Colonic mucosa (tissue), 4 donors: ENCODE measurements at regions not wholly inside any gene's neighbourhood (a gene's known extent, or its start where the extent isn't known, plus 50 kb on each side); places are given as distances from the start of the nearest gene placed in this dataset.

ENCODE experiments used
- DNase-seq: peaks from one replicate; pipeline ENCODE4 v3.0.0-alpha.2; 2020
- H3K27ac ChIP-seq: fragments of 200-600 bp; one replicate; pipeline ENCODE4 v1.8.0; 2021
- H3K27me3 ChIP-seq: fragments of 200-600 bp; one replicate; pipeline ENCODE4 v1.8.0; 2021
- H3K36me3 ChIP-seq: fragments of 200-600 bp; one replicate; pipeline ENCODE4 v1.8.0; 2021
- H3K4me1 ChIP-seq: fragments of 200-600 bp; one replicate; pipeline ENCODE4 v1.8.0; 2021; ENCODE audit warnings: mild to moderate bottlenecking
- H3K4me3 ChIP-seq: fragments of 200-600 bp; one replicate; pipeline ENCODE4 v1.8.0; 2021
- H3K9ac ChIP-seq, 2 donors: one replicate each; pipeline ENCODE4 v1.7.0; 2013; ENCODE audit warnings: control low read depth in 2 of 2, low read depth in 2 of 2, low read length in 2 of 2
- H3K9me3 ChIP-seq: fragments of 200-600 bp; one replicate; pipeline ENCODE4 v1.8.0; 2021
- CTCF ChIP-seq: fragments of 200-600 bp; IDR thresholded peaks from one replicate; pipeline ENCODE4 v1.8.0; 2022; ENCODE audit warnings: antibody characterized with exemption, mild to moderate bottlenecking
- intact Hi-C: fragments of 100-400 bp; cut with DNase I; formaldehyde crosslinking; loops from one replicate; pipeline ENCODE4 v1.14.1; 2022
- donor health status: healthy.
- donor health status: DM: no; HTN: no; CAD: no.
- donor health status: DM: no; HTN: no; CAD: no.

- Histone ChIP-seq H3K36me3 (no peaks in the 10 kb centered on the region), H3K27me3 (no peaks in the 10 kb centered on the region), H3K4me1 (no peaks in the 10 kb centered on the region), H3K27ac (no peak overlapping the region), H3K4me3 (no peak overlapping the region), H3K9ac (no peak overlapping the region), H3K9me3 (no peaks in the 10 kb centered on the region)
- DNase-seq: no peak
- intact Hi-C loops: no loop called here
- no peak for TF ChIP-seq CTCF
Observed at GRCh38 chr18:1571206-1571605, 666.5 kb downstream of the ADCYAP1 start.

GRCh38 chr18:1573732-1574131 lies 669.1 kb downstream of the ADCYAP1 start:
- H3K4me1 ChIP-seq: no peaks in the 10 kb centered on the region
- H3K9me3 ChIP-seq: no peaks in the 10 kb centered on the region
- H3K36me3 ChIP-seq: no peaks in the 10 kb centered on the region
- H3K4me3 ChIP-seq: no peak overlapping the region
- intact Hi-C loops: no loop called here
- H3K27me3 ChIP-seq: no peaks in the 10 kb centered on the region
- DNase-seq: no peak
- TF ChIP-seq CTCF: no peak
- H3K9ac ChIP-seq: no peak overlapping the region
- H3K27ac ChIP-seq: no peak overlapping the region

- no peak for DNase-seq
- no peak overlapping the region for H3K9ac ChIP-seq
- intact Hi-C loops: no loop called here
Observed at GRCh38 chr18:1575084-1575483, 670.4 kb downstream of the ADCYAP1 start.

GRCh38 chr18:1578505-1578904 lies 673.8 kb downstream of the ADCYAP1 start:
- Histone ChIP-seq H3K4me1 (no peaks in the 10 kb centered on the region), H3K36me3 (no peaks in the 10 kb centered on the region), H3K9me3 (no peaks in the 10 kb centered on the region), H3K9ac (no peak overlapping the region), H3K4me3 (no peak overlapping the region), H3K27me3 (no peaks in the 10 kb centered on the region), H3K27ac (no peak overlapping the region)
- TF ChIP-seq CTCF: no peak
- intact Hi-C loops: no loop called here
- no peak for DNase-seq

More at GRCh38 chr18:1575084-1575483, 670.4 kb downstream of the ADCYAP1 start:
- H3K27me3 ChIP-seq: no peaks in the 10 kb centered on the region
- H3K27ac ChIP-seq: no peak overlapping the region
- H3K9me3 ChIP-seq: no peaks in the 10 kb centered on the region
- TF ChIP-seq CTCF: no peak
- H3K4me1 ChIP-seq: no peaks in the 10 kb centered on the region
- H3K4me3 ChIP-seq: no peak overlapping the region
- no peaks in the 10 kb centered on the region for H3K36me3 ChIP-seq

- TF ChIP-seq CTCF: no peak
- Histone ChIP-seq H3K9ac (no peak overlapping the region), H3K27me3 (no peaks in the 10 kb centered on the region), H3K9me3 (no peaks in the 10 kb centered on the region), H3K36me3 (no peaks in the 10 kb centered on the region), H3K4me3 (no peak overlapping the region), H3K27ac (no peak overlapping the region), H3K4me1 (no peaks in the 10 kb centered on the region)
- intact Hi-C loops: loop anchor here (10.0 kb wide), 2 partner anchors 643 to 963 kb away; no protein-coding TSS in a partner anchor
- DNase-seq: no peak
Observed at GRCh38 chr18:1581581-1581980, 676.9 kb downstream of the ADCYAP1 start.
